ENCODE measurements at regions not wholly inside any gene's neighbourhood (a gene's known extent, or its start where the extent isn't known, plus 50 kb on each side); places are given as distances from the start of the nearest gene placed in this dataset.

DNA sequence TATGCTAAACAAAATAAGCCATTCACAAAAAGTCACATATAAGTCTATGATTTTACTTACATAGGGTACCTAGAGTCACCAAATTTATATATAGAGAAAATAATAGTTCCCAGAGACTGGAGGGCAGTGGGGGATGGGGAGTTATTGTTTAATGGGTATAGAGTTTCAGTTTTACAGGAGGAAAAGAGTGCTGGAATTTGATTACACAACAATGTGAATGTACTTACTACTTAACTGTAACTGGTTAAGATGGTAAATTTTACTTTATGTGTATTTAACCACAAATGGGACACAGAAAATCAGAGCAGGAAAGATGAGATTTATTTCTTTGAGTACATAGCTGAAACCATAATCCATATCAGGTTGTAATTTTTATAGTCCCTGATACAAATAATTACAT, 144.4 kb downstream of the TMA16 start (continued):
- TF ChIP-seq, protein P1, sequence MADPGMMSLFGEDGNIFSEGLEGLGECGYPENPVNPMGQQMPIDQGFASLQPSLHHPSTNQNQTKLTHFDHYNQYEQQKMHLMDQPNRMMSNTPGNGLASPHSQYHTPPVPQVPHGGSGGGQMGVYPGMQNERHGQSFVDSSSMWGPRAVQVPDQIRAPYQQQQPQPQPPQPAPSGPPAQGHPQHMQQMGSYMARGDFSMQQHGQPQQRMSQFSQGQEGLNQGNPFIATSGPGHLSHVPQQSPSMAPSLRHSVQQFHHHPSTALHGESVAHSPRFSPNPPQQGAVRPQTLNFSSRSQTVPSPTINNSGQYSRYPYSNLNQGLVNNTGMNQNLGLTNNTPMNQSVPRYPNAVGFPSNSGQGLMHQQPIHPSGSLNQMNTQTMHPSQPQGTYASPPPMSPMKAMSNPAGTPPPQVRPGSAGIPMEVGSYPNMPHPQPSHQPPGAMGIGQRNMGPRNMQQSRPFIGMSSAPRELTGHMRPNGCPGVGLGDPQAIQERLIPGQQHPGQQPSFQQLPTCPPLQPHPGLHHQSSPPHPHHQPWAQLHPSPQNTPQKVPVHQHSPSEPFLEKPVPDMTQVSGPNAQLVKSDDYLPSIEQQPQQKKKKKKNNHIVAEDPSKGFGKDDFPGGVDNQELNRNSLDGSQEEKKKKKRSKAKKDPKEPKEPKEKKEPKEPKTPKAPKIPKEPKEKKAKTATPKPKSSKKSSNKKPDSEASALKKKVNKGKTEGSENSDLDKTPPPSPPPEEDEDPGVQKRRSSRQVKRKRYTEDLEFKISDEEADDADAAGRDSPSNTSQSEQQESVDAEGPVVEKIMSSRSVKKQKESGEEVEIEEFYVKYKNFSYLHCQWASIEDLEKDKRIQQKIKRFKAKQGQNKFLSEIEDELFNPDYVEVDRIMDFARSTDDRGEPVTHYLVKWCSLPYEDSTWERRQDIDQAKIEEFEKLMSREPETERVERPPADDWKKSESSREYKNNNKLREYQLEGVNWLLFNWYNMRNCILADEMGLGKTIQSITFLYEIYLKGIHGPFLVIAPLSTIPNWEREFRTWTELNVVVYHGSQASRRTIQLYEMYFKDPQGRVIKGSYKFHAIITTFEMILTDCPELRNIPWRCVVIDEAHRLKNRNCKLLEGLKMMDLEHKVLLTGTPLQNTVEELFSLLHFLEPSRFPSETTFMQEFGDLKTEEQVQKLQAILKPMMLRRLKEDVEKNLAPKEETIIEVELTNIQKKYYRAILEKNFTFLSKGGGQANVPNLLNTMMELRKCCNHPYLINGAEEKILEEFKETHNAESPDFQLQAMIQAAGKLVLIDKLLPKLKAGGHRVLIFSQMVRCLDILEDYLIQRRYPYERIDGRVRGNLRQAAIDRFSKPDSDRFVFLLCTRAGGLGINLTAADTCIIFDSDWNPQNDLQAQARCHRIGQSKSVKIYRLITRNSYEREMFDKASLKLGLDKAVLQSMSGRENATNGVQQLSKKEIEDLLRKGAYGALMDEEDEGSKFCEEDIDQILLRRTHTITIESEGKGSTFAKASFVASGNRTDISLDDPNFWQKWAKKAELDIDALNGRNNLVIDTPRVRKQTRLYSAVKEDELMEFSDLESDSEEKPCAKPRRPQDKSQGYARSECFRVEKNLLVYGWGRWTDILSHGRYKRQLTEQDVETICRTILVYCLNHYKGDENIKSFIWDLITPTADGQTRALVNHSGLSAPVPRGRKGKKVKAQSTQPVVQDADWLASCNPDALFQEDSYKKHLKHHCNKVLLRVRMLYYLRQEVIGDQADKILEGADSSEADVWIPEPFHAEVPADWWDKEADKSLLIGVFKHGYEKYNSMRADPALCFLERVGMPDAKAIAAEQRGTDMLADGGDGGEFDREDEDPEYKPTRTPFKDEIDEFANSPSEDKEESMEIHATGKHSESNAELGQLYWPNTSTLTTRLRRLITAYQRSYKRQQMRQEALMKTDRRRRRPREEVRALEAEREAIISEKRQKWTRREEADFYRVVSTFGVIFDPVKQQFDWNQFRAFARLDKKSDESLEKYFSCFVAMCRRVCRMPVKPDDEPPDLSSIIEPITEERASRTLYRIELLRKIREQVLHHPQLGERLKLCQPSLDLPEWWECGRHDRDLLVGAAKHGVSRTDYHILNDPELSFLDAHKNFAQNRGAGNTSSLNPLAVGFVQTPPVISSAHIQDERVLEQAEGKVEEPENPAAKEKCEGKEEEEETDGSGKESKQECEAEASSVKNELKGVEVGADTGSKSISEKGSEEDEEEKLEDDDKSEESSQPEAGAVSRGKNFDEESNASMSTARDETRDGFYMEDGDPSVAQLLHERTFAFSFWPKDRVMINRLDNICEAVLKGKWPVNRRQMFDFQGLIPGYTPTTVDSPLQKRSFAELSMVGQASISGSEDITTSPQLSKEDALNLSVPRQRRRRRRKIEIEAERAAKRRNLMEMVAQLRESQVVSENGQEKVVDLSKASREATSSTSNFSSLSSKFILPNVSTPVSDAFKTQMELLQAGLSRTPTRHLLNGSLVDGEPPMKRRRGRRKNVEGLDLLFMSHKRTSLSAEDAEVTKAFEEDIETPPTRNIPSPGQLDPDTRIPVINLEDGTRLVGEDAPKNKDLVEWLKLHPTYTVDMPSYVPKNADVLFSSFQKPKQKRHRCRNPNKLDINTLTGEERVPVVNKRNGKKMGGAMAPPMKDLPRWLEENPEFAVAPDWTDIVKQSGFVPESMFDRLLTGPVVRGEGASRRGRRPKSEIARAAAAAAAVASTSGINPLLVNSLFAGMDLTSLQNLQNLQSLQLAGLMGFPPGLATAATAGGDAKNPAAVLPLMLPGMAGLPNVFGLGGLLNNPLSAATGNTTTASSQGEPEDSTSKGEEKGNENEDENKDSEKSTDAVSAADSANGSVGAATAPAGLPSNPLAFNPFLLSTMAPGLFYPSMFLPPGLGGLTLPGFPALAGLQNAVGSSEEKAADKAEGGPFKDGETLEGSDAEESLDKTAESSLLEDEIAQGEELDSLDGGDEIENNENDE (IDR thresholded peaks at IDR 0.05; ENCODE audit: insufficient replicate concordance, low read length) = no peak
- no peak for TF ChIP-seq BCL11A (IDR thresholded peaks at IDR 0.05; ENCODE audit: low read depth in 2 of 2, low read length in 2 of 2)

Measured in H1 (cell line).